NAMALWA (cell line): ENCODE measurements at regions not wholly inside any gene's neighbourhood (a gene's known extent, or its start where the extent isn't known, plus 50 kb on each side); places are given as distances from the start of the nearest gene placed in this dataset.
"Not testable (repeated sequence)": the region's sequence is repeated elsewhere in the genome, so short reads cannot be mapped to it uniquely, and the experiment has no call there.

Source experiments
- DNase-seq: peaks from one replicate; pipeline ENCODE4 v3.0.0-alpha.2; 2015; ENCODE audit warnings: low spot score

DNA sequence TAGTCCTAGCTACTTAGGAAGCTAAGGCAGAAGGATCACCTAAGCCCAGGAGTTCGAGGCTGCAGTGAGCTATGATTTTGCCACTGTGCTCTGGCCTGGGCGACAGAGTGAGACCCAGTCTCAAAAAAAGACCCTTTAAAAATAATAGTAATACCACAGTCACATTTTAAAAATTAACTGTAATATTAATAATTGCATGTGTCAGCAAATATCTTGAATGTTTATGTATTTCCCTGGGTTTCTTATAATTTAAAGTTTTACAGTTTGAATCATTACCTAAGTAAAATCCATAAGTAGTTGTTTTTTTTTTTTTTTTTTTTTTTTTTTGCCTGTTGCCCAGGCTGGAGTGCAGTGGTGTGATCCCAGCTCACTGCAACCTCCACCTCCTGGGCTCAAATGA, 69.2 kb downstream of the LYZL2 start:
- no peak for DNase-seq

DNA sequence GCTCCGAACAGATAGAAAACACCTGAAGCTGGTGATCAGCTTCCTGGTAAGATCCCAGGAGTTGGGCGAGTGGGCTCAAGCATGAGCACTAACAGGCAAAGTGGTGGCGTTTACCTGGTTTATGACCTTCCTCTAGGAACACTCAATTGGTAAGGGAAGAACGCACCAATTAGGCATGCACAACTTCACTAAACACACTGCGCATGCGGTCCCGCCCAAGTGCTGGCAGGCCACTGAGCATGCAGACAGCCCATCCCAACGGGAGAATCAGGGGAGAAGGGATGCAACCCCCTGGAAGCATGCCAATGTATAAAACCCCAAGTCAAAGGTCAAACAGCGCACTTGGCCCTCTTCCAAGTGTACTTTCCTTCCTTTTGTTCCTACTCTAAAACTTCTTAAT, 70.4 kb downstream of the LYZL2 start:
- DNase-seq: no peak

DNA sequence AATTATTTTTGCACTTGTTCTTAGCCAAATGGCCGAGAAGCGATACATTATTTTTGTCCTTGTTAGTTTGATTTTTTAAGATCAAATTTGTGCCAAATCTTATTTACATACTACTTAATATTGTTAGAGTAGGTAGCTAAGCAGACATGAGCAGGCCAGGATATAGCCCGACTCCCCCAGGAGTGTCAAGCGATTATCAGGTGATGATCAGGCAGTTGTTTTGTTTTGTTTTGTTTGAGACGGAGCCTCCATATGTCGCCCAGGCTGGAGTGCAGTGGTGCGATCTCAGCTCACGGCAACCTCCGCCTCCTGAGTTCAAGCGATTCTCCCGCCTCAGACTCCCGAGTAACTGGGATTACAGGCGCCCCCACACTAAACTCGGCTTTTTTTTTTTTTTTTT, 71.1 kb downstream of the LYZL2 start:
- no peak for DNase-seq

DNA sequence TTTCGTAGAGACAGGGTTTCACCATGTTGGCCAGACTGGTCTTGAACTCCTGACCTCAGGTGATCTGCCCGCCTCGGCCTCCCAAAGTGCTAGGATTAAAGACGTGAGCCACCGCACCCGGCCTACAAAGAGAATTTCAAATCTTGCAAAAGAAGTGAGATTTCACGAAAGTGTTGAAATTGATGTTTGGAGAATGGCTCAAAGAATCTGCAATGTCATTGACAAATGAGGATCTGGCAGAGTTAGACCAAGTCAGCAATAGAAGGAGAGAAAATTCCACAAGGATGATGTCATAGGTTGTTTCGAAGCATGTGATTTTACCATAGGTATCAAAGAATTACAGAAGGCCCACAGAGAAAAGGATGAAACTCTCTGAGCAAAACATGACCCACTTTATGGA, 71.7 kb downstream of the LYZL2 start:
- no peak for DNase-seq

DNA sequence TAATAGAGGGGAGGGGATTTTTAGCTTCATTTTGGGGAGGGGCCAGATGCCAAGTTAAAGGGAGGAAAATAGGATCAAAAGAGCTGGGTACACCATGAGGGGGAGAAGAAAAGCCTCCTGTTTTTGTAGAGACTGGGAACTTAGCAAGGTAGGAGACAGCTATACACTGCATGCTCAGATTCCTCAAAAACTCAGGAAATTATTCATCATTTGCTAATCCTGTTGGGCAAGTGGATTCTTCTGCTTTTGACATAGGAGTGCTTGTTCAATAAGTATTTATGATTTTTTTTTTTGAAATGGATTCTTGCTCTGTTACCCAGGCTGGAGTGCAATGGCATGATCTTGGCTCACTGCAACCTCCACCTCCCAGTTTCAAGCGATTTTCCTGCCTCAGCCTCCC, 73.4 kb downstream of the LYZL2 start:
- DNase-seq: no peak

DNA sequence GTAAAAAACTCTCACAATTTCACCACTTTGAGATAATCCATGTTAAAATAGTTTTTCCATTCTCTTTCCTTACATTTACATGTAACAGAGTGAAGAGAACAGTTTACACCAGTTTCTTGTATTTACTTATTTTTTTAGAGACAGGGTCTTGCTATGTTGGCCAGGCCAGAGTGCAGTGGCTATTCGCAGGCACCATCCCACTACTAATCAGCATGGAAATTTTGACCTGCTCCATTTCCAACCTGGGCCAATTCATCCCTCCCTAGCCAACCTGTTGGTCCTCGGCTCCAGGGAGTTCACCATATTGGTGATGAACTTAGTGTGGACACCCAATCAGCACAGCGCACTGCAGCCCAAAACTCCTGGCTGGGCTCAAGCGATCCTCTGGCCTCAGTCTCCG, 74.1 kb downstream of the LYZL2 start:
- DNase-seq: no peak

DNA sequence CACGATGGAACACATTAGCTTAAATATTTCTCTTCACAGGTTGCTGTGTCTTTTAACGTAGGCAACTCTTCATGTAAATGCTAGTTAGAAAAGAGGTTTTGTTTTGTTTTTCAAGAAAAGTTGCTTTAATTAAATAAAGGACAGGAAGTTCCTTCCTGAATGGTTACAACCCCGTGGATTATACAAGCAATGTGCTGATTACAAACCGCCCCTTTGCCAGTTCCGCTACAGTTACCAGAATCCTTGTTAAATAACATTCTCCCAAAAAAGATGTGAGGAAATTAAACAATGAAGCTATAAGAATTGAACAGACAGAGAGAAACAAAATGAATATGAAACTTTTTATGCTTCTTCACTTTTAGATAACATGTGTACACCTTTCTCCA, 75.1 kb downstream of the LYZL2 start:
- no peak for DNase-seq

DNA sequence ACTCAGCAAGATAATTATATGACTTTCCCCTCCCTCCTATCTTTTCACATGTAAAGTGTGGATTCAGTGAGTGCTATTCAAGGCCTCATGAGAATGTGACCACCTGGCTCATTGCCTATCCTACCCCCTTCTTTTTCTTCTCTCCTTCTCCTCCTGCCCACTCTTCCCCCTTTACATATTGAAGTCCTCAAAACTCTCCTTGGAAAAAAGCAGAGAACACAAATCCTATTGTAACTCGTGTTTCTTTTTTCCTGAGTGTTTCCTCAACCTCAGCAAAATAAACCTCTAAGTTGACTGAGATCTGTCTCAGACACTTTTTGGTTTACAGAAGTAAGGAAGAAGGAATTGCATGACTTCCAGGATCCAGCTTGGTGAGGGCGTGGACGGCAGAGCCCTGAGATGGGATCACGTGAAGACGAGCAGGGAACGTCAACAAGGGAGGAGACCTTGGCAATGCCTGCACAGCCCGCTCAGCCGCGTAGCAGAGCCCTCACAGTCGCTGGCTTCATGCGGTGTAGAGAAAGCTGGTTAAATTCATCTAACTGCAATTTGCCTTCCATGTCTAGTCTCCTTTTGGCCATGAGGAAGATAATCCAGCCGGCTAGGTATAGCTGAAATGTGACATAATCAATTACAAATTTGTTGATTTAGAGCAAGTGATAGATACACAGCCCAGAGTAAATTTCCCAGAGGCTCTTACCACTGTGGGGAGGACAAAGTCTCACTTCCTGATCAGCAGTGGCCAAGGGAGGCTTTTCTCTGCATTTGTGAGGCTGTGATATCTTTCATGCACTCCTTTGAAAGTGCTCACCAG, 75.7 kb downstream of the LYZL2 start:
- DNase-seq: no peak

DNA sequence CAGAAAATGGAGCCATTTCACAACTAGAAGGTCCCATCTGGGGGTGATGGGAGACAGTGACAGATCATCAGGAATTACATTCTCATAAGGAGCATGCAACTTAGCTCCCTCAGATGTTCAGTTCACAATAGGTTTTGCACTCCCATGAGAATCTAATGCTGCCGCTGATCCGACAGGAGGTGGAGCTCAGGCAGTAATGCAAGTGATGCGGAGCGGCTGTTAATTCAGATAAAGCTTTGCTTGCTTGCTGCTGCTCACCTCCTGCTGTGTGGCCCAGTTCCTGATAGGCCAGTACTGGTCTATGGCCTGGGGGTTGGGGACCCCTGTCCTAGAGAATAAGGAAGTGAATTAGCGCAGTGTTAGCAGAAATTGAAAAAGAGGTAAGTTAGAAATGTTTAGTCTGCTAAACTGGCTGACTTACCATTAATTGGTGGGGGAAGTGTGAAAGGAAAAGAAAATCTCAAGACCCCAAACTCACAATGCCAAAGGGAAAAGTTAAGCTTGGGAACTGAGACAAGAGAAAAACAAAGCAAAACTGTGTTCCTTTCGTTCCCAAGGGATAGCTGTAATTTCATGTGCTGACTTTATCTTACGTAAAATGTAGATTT, 76.4 kb downstream of the LYZL2 start:
- no peak for DNase-seq

DNA sequence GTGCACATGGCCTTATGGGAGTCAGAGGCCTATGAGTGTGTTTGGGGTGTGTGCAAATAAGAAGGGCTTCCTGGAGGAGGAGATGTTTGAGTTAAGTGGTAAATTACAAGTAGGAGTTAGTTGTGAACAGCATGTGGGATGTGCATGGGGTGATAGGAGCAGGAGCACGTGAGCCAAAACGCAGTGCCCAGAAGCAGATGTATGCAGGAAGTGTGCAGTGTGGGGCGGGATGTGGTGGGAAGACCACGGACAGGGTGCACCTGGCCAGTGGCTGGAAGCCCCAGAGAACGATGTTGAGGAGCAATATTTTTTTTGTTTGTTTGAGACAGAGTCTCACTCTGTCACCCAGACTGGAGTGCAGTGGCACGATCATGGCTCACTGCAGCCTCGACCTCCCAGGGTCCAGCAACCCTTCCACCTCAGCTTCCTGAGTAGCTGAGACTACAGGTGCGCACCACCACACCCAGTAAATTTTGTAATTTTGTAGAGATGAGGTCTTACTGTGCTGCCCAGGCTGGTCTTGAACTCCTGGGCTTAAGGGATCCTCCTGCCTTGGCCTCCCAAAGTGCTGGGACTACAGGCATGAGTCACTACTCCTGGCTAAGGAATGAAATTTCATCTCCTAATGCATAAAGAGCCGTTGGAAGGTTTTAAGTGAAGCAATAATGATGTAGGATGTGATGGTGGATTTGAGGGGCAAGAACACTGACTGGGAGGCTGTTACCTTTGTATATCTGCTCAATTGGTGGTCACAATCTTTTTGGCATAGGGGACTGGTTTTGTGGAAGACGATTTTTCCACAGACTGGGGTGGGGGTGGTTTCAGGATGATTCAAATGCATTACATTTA, 78.4 kb downstream of the LYZL2 start:
- no peak for DNase-seq

DNA sequence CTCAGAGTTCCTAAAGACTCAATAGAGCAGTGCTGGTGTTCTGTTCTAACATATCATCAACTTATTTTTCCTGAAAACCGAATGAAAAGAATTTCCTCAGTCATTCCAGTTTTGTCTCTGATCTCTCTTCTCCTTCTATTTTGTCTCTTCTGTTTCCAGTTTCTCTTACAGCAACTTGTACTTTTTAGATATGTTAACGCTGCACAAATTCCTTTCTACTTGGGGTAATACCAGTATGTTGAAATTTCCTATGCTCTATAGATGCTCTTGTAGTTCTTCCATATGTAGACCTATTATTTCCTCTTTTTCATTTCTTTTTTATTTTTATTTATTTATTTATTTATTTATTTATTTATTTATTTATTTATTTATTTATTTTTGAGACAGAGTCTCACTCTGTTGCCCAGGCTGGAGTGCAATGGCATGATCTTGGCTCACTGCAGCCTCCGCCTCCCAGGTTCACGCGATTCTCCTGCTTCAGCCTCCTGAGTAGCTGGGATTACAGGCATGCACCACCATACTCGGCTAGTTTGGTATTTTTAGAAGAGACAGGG, 80.3 kb downstream of the LYZL2 start:
- not testable (repeated sequence) for DNase-seq

DNA sequence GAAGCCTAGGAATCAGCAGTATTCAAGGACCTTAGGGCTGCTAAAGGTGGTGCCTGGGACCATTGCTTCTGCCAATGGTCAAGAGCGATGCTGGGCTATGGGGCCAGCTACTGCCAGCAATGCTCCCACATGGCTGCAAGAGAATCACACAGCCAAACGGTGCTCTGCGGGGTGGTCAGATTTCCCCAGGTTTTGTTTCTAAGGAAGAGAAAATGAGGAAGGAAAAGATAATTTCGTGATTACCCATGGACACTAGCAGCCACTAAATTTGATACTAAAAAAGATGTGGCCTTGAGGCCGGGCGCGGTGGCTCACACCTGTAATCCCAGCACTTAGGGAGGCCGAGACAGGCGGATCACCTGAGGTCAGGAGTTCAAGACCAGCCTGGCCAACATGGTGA, 83.0 kb downstream of the LYZL2 start:
- DNase-seq: no peak

DNA sequence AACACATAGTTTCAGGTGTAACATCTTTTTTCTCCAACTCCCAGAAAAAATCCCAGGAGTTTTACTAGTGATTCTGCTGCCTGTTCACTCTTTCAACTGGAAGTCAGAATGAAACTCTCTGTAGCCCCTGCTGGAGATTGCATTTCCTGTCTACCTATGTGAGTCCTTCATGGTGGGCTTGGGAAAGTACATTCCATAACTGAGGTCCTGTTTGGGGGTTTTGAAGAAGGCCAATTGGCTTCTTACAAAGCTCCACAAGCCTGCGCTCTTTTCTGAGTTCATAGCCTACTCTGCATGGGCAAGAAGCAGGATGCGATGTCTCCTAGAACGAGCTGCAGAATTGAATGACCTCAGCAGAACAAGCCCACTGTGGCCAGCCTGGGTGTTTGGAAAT, 86.7 kb downstream of the LYZL2 start:
- DNase-seq: no peak

DNA sequence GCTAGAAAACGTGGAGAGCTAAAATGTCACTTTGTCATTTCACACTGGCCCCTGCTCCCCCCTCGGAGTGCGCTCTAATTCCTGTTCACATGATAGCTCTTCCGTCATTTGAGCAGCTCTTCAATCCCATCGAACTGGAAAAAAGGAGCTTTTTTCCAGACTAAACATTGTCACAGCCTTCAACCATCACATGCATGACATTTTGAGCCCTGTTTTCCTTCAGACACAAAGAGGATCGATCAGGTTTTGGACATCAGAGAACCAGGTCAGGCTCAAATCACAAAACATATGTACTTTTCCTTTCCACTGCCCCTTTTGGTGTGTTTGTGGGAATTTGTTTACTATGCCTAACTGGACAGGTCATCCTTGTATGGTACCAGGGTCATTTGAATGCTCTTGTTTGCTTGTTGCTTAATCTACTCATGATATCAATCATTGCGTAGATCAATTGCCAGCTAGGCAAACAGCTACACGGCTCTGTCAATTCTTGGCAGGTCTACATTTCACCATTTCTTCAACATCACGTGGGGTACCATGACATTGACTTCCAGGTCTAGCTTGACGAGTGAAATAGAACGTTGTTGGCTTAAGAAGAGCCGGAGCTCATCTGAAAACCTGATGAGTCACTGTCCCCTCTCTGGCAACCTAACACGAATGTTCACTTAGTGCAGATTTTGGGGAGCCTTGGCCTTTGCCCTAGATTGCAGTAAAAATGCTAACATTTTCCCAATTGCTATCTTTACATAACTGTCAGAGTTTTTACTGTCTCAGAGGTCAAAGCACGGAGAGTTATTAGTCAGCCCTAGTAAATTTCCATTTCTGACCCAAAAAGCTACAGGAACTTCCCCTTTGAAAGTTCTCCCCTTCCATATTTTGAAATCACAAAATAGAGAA, 87.3 kb downstream of the LYZL2 start:
- no peak for DNase-seq

DNA sequence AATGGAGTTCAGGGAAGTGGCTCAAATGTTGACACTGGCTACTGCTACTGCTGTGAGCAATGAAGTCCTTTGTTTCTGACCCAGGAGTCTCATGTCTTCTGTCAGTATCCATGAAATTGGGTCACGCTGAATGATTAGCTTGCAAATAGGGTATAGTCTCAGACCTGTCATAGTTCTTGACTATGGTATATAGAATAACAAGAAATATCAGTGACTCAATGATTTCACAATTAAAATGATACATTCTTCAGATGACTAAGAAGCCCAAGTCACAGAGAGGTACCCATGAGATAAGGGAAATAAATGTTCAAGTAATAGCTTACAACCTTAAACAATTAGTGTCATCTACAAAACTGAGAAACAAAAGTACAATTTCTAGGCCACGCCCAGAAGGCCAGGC, 89.3 kb downstream of the LYZL2 start:
- DNase-seq: no peak

DNA sequence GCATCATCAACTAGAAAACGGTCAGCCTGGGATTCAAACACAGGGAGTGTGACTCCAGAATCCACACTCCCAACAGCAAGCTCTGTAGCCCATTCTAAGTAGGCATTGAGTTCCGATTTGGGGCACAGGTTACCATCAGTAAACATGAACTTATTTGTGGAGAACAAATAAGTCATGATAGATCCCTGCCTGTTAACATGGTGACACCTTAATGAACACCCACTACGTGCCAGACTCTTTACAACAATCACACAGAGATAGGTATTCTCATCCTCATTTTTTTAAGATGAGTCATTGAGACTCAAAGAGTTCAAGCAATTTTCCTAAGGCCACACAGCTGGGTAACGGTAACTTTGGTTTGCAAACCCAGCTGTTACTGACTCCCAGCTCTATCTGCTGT, 91.5 kb downstream of the LYZL2 start:
- DNase-seq: no peak

DNA sequence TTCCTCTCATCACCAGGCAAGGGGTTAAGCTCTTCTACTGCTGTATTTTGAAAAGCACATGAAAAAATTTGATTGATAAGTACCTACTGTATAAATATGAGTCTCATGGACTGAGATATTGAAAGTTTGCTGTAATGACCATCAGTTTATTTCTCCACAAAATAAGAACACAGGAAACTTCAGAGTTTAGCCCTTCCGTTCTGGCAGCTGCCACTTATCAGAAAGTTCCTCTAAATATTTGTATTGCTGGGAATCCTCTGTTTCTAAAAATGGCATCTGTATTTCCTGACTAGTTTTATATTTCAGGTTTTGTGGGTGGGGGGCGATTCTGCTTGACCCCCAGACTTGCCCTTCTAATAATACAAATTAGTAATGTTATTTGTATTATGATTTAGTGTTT, 92.0 kb downstream of the LYZL2 start:
- no peak for DNase-seq

DNA sequence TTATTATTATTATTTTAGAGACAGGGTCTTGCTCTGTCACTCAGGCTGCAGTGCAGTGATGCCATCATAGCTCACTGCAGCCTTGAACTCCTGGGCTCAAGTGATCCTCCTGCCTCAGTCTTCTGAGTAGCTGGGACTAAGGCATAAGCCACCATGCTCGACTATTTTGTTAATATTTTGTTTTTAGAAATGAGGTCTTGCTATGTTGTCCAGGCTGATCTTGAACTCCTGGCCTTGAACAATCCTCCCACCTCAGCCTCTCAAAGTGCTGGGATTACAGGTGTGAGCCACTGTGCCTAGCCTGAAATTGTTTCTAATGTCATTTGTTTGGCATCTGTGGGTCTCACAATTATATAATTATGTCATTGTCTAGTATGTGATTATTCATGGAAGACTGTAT, 92.4 kb downstream of the LYZL2 start:
- not testable (repeated sequence) for DNase-seq

DNA sequence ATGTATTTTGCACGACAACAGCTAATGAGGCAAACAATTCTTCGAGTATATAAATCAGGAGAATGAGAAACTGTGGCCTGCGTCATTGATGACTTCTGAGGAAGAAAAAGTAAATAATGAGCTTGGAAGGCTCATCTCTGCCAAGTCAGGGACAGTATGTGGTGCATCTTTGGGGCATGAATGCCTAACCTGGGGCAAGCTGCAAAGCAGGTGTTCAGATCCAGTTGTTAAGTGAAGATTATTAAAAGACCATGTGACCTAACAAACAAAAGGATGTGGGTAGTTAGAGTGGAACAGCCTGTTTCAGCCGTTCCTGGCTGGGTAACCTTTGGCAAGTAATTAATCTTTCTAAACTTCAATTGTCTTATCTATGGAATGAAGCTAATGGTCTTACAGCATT, 93.0 kb downstream of the LYZL2 start:
- no peak for DNase-seq

DNA sequence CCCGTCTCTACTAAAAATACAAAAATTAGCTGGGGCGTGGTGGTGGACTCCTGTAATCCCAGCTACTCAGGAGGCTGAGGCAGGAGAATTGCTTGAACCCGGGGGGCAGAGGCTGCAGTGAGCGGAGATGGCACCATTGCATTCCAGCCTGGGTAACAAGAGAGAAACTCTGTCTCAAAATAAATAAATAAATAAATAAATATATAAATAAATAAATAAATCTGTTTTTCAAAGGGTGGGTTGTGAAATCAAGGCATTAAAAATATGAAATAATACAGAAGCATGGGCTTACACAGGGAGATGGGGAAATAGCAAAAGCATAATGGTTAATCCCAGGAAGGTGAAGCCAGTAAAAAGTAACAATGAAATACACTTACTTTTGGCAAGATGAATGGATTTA, 93.9 kb downstream of the LYZL2 start:
- no peak for DNase-seq

DNA sequence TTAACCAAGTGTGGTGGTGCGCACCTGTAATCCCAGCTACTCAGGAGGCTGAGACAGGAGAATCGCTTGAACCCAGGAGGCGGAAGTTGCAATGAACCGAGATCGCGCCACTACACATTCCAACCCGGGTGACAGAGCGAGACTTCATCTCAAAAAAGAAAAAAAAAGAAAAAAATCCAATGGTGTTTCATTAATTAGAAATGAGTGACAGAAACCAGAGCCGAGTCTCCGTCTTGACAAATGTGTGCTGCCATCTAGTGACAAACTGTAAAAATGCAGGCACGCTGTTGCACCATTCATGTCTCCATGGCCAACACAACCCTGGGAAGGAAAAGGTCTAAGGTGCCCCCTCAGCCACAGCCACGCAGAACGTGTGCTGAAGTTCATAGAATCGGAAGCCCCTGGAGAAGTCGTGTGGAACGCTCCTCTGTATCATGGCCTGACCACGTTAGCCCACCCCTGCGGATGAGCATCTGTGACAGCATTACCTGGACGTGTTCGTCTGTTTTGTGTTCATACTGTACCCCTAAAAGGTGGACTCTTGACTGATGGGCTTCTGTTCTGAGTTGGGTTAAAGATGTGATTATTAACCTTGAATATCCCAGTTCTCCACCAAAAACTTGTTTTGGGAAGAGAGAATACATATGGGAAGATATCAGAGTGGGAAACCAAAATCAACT, 94.9 kb downstream of the LYZL2 start:
- peak; percentile 88 for DNase-seq
